ENCODE measurements at regions not wholly inside any gene's neighbourhood (a gene's known extent, or its start where the extent isn't known, plus 50 kb on each side); places are given as distances from the start of the nearest gene placed in this dataset.

DNA sequence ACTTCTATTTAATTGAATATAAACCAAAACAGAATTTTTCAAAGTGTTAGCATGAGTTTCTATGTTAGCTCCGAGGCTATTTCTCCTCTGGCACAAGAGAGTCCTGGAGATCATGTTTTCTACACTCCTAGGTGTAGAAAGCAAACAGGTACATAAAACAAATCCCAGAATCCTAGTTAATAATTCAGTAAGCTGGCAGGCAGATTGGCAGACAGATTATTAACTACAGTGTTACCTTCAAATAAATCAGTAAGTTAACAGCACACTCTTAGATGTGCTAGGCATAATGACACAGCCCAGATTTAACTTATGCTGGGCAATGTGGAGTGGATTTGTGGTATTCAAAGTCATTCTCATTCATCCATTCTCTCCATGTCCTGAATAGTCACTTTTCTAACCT, 282.8 kb upstream of the RPS23 start:
- H3K27me3 ChIP-seq (ENCODE audit: control insufficient read depth, insufficient read depth, low read length) = no peaks in the 10 kb centered on the region
- no peak overlapping the region for H3K4me3 ChIP-seq (ENCODE audit: low read depth, low read length)
- no peak for DNase-seq (ENCODE audit: low read depth in 4 of 6, low spot score in 6 of 6)
- H3K9me3 ChIP-seq (ENCODE audit: control insufficient read depth, insufficient read depth, low read length) = no peaks in the 10 kb centered on the region
- WGBS (ENCODE audit: insufficient coverage) = no CpG with 5 or more reads among the region's 1 CpG
- no peaks in the 10 kb centered on the region for H3K36me3 ChIP-seq (ENCODE audit: control insufficient read depth, insufficient read depth, low read length)
- no peaks in the 10 kb centered on the region for H3K4me1 ChIP-seq (ENCODE audit: control insufficient read depth, insufficient read depth, low read length)
- H3K27ac ChIP-seq (ENCODE audit: low read depth, low read length) = no peak overlapping the region

DNA sequence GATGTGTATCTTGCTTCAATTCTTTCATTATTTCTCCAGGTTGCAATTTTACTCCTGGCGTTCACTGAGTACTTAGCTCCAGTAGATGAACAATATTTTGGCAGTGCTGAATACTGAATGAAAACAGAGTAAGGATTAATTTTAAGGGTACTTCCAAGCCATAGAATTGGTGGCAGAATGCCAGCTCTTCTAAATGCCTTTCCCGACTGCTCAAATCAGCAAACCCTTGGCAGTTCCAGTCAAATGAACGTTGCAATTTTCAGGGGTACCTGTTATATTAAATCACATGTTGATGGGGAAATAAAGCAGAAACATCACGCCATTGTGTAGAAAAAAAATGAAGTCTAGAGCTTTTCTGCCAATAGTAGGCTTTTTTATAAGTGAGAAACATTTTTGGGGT, 282.4 kb upstream of the RPS23 start:
- peak in 3 of 6 donors; percentile 9 to 75 (median 41) for DNase-seq (ENCODE audit: low read depth in 4 of 6, low spot score in 6 of 6)
- 20% methylated on average over 2 of the region's 4 CpGs for WGBS (ENCODE audit: insufficient coverage)
- no peaks in the 10 kb centered on the region for H3K36me3 ChIP-seq (ENCODE audit: control insufficient read depth, insufficient read depth, low read length)
- H3K27ac ChIP-seq (ENCODE audit: low read depth, low read length) = no peak overlapping the region
- H3K9me3 ChIP-seq (ENCODE audit: control insufficient read depth, insufficient read depth, low read length) = no peaks in the 10 kb centered on the region
- no peaks in the 10 kb centered on the region for H3K27me3 ChIP-seq (ENCODE audit: control insufficient read depth, insufficient read depth, low read length)
- H3K4me1 ChIP-seq (ENCODE audit: control insufficient read depth, insufficient read depth, low read length) = no peaks in the 10 kb centered on the region
- H3K4me3 ChIP-seq (ENCODE audit: low read depth, low read length) = no peak overlapping the region

DNA sequence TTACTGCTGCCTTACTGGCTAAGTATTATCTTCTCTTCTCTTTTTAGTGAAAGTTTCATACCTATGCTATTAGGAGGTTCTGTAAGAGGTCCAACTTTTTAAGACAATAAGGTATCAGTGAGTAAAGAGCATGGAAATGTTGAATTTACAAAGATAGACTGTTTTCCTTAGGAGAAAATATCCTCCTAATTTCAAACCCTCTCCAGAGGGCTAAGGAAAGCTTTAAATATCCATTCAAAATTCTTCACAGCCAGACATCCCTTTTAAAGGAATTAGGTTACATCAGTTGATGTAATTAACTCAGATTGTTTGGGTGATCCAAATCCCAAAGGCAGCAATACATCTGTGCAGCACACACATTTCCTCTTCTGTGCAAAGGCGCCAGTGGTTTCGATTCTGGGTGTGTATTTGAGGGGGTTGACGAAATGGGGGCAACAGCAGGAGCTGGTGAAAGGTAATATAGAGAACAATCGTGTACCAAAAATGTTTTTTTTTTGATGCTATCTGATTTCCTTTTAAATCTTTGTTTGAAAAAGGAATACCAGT, 273.8 kb upstream of the RPS23 start:
- DNase-seq (ENCODE audit: low read depth in 4 of 6, low spot score in 6 of 6) = peak in 1 of 6 donors; percentile 69
- Histone ChIP-seq H3K9me3 (ENCODE audit: control insufficient read depth, insufficient read depth, low read length) (no peaks in the 10 kb centered on the region), H3K4me1 (ENCODE audit: control insufficient read depth, insufficient read depth, low read length) (no peaks in the 10 kb centered on the region), H3K27ac (ENCODE audit: low read depth, low read length) (no peak overlapping the region), H3K4me3 (ENCODE audit: low read depth, low read length) (no peak overlapping the region), H3K36me3 (ENCODE audit: control insufficient read depth, insufficient read depth, low read length) (no peaks in the 10 kb centered on the region), H3K27me3 (ENCODE audit: control insufficient read depth, insufficient read depth, low read length) (no peaks in the 10 kb centered on the region)
- WGBS (ENCODE audit: insufficient coverage) = no CpG with 5 or more reads among the region's 4 CpGs

DNA sequence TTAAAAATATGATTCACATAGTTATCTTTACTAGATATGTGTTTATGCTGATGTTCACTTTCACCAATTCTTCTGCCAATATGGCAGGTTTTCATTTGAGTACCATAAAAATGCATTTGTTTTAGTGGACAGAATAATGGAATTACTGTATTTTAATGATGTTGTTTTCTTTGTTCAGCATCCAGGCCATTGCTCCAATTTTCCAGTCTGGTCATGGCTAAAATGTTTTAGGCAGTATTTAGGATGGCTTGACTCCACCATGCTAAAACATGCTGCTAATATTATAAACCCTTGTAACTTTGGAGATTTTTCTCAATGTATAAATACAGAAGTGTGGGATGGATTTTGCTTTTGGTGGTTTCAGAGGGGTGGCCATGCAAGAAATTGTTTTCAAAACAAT, 273.0 kb upstream of the RPS23 start:
- H3K27me3 ChIP-seq (ENCODE audit: control insufficient read depth, insufficient read depth, low read length) = no peaks in the 10 kb centered on the region
- no peaks in the 10 kb centered on the region for H3K4me1 ChIP-seq (ENCODE audit: control insufficient read depth, insufficient read depth, low read length)
- no peaks in the 10 kb centered on the region for H3K36me3 ChIP-seq (ENCODE audit: control insufficient read depth, insufficient read depth, low read length)
- DNase-seq (ENCODE audit: low read depth in 4 of 6, low spot score in 6 of 6) = peak in 1 of 6 donors; percentile 33
- no peaks in the 10 kb centered on the region for H3K9me3 ChIP-seq (ENCODE audit: control insufficient read depth, insufficient read depth, low read length)
- no peak overlapping the region for H3K4me3 ChIP-seq (ENCODE audit: low read depth, low read length)
- H3K27ac ChIP-seq (ENCODE audit: low read depth, low read length) = no peak overlapping the region

DNA sequence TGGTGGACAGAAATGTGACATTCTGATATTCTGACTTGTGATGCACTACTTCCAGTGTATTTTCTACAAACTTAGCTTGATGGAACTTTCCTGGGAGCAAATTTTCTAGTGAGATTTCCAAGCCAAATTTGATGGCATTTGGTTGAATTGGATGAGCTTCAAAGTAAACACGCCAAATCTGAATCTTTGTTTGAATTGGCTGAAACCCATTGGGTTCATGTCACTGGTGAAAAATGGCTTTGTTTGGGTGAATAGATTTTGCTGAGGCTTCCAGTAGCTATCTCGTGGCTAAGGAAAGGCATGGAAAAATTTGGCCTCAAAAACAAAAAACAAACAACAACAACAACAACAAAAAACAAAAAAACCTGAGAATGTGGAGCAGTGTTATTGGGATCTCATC, 271.1 kb upstream of the RPS23 start:
- Histone ChIP-seq H3K27me3 (ENCODE audit: control insufficient read depth, insufficient read depth, low read length) (no peaks in the 10 kb centered on the region), H3K9me3 (ENCODE audit: control insufficient read depth, insufficient read depth, low read length) (no peaks in the 10 kb centered on the region)

DNA sequence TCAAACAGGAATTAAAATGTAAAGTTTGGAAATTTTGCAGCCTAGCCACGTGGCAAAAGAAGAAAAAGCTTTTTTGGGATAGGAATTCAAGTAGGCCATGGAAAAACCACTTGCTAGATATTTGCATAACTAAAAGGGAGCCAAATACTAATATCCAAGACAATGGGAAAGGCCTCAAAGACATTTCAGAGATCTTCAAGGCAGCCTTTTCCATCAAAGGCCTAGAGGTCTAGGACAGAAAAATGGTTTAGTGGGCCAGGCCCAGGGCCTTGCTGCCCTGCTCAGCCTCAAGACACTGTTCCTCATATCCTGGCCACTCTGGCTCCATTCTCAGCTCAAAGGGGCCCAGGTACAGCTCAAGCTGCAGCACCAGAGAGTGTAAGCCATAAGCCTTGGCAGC, 265.9 kb upstream of the RPS23 start:
- Histone ChIP-seq H3K4me3 (ENCODE audit: low read depth, low read length) (no peak overlapping the region), H3K27me3 (ENCODE audit: control insufficient read depth, insufficient read depth, low read length) (no peaks in the 10 kb centered on the region), H3K36me3 (ENCODE audit: control insufficient read depth, insufficient read depth, low read length) (no peaks in the 10 kb centered on the region), H3K27ac (ENCODE audit: low read depth, low read length) (no peak overlapping the region), H3K9me3 (ENCODE audit: control insufficient read depth, insufficient read depth, low read length) (no peaks in the 10 kb centered on the region), H3K4me1 (ENCODE audit: control insufficient read depth, insufficient read depth, low read length) (no peaks in the 10 kb centered on the region)
- WGBS (ENCODE audit: insufficient coverage) = no CpG with 5 or more reads among the region's 1 CpG
- DNase-seq (ENCODE audit: low read depth in 4 of 6, low spot score in 6 of 6) = no peak

More for the DNA sequence above, 271.1 kb upstream of the RPS23 start:
- Histone ChIP-seq H3K36me3 (ENCODE audit: control insufficient read depth, insufficient read depth, low read length) (no peaks in the 10 kb centered on the region), H3K27ac (ENCODE audit: low read depth, low read length) (no peak overlapping the region), H3K4me3 (ENCODE audit: low read depth, low read length) (no peak overlapping the region), H3K4me1 (ENCODE audit: control insufficient read depth, insufficient read depth, low read length) (no peaks in the 10 kb centered on the region)
- WGBS (ENCODE audit: insufficient coverage) = 50% methylated on average over 1 of the region's 2 CpGs
- no peak for DNase-seq (ENCODE audit: low read depth in 4 of 6, low spot score in 6 of 6)

DNA sequence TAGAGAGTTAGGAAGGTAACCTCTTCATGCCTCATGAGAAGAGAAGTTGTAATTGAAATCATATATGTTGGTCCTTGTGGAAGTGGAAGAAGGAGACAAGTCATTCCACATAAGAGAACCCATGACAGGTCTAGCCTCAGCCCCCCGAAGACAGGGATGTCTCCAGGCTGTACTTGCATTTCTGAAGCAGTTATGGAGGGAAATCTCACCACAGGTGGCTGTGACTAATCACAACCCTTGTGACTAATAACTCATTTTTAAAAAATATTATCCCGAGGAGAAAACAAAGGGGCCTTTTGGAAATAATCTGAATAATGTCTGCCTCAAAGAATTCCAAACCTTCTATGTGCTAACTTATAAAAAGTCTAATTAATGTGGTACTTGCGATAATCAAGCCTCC, 262.1 kb upstream of the RPS23 start:
- H3K27ac ChIP-seq (ENCODE audit: low read depth, low read length) = no peak overlapping the region
- no CpG with 5 or more reads among the region's 3 CpGs for WGBS (ENCODE audit: insufficient coverage)
- H3K9me3 ChIP-seq (ENCODE audit: control insufficient read depth, insufficient read depth, low read length) = no peaks in the 10 kb centered on the region
- no peak overlapping the region for H3K4me3 ChIP-seq (ENCODE audit: low read depth, low read length)
- no peak for DNase-seq (ENCODE audit: low read depth in 4 of 6, low spot score in 6 of 6)
- H3K27me3 ChIP-seq (ENCODE audit: control insufficient read depth, insufficient read depth, low read length) = no peaks in the 10 kb centered on the region
- H3K36me3 ChIP-seq (ENCODE audit: control insufficient read depth, insufficient read depth, low read length) = no peaks in the 10 kb centered on the region
- H3K4me1 ChIP-seq (ENCODE audit: control insufficient read depth, insufficient read depth, low read length) = peaks cover 6% of the 10 kb centered on the region

DNA sequence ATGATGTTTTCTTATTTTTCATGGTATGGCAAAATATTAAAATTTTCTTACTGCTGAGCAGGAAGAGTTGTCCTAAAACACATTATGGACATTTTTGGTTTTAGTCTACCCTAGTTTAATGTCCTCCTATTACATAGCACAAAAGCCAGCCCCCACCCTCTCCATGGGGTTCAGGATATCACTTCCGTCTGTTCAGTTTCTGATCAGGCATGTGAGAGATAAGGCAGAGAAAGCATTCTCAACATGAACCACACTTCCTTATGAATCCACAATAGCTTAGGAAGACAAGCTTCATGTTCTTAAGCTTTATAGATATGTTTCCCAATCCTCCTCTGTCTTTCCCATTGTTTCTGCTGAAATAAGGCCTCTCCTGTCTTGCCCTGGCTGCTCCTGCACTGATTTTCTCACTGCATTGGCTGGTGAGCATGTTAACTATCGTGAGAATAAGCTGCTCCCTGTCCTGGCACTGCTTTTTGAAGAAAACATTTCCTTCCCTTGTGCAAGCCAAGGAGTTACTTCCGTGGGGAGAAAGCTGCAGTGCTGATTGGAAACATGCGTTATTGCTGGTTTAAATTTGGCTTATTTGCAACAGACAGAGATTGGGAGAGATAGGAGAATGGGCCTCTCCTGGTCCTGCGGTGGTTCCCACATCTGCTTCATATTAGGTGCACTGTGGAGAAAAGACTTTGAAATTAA, 260.3 kb upstream of the RPS23 start:
- Histone ChIP-seq H3K27ac (ENCODE audit: low read depth, low read length) (peak overlapping the region; percentile 17), H3K36me3 (ENCODE audit: control insufficient read depth, insufficient read depth, low read length) (no peaks in the 10 kb centered on the region), H3K9me3 (ENCODE audit: control insufficient read depth, insufficient read depth, low read length) (no peaks in the 10 kb centered on the region), H3K27me3 (ENCODE audit: control insufficient read depth, insufficient read depth, low read length) (no peaks in the 10 kb centered on the region), H3K4me3 (ENCODE audit: low read depth, low read length) (no peak overlapping the region), H3K4me1 (ENCODE audit: control insufficient read depth, insufficient read depth, low read length) (peaks cover 6% of the 10 kb centered on the region)
- peak in 1 of 6 donors; percentile 38 for DNase-seq (ENCODE audit: low read depth in 4 of 6, low spot score in 6 of 6)
- 59% methylated on average over 4 of the region's 5 CpGs for whole genome bisulfite sequencing (ENCODE audit: insufficient coverage)

DNA sequence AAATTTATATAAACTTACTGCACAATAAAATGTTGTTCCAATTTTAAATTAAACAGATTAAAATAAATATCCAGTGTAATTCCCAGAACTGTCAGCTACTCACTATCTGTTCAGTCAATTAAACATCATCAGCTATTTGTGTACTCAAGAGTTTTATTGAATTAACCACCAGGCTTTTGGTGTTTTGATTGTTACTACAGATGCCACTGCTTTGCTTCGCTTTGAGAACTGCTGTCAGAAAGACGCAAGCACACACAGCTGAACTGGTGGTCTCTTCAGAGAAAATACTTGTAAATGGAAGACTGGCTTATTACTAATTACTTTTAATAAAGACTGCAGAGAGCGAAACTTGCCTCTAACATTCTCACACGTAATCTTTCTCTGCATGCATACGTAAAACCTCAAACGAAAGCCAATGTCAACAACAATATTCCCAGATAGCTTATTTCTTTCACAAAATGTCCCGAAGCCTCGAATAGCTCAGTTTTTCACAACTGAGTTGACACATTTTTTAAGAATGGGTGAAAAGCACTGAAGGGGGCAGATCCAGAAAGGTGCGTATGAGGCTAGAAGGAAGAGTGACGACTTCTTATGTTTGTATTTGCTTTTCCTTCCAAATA, 259.6 kb upstream of the RPS23 start:
- Histone ChIP-seq H3K27ac (ENCODE audit: low read depth, low read length) (peak overlapping the region; percentile 17), H3K27me3 (ENCODE audit: control insufficient read depth, insufficient read depth, low read length) (no peaks in the 10 kb centered on the region), H3K36me3 (ENCODE audit: control insufficient read depth, insufficient read depth, low read length) (no peaks in the 10 kb centered on the region), H3K4me3 (ENCODE audit: low read depth, low read length) (no peak overlapping the region), H3K9me3 (ENCODE audit: control insufficient read depth, insufficient read depth, low read length) (no peaks in the 10 kb centered on the region), H3K4me1 (ENCODE audit: control insufficient read depth, insufficient read depth, low read length) (peaks cover 6% of the 10 kb centered on the region)
- DNase-seq (ENCODE audit: low read depth in 4 of 6, low spot score in 6 of 6) = peak in 1 of 6 donors; percentile 82
- WGBS (ENCODE audit: insufficient coverage) = 79% methylated on average over 5 of the region's 10 CpGs

DNA sequence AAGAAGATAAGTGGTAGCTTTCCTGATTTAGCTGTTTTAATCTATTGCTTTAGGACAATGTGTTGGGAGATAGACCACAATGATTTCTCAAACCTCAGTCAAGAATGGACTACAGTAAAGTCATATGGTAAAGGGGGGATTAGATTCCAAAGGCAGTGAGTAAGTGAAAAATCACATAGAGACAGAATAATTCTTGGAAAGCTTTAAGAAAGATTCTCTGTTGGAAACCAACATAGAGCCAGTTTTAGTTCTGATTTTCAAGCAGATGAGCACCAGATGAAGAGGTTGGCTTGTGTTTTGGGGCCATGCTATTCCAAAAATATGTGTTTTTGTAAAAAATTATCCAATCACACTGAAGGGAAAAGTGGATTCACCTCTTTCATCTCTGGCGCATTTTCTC, 256.8 kb upstream of the RPS23 start:
- H3K4me1 ChIP-seq (ENCODE audit: control insufficient read depth, insufficient read depth, low read length) = peaks cover 6% of the 10 kb centered on the region
- H3K9me3 ChIP-seq (ENCODE audit: control insufficient read depth, insufficient read depth, low read length) = no peaks in the 10 kb centered on the region
- H3K36me3 ChIP-seq (ENCODE audit: control insufficient read depth, insufficient read depth, low read length) = no peaks in the 10 kb centered on the region
- H3K27ac ChIP-seq (ENCODE audit: low read depth, low read length) = no peak overlapping the region
- no peak overlapping the region for H3K4me3 ChIP-seq (ENCODE audit: low read depth, low read length)
- DNase-seq (ENCODE audit: low read depth in 4 of 6, low spot score in 6 of 6) = peak in 1 of 6 donors; percentile 18
- no peaks in the 10 kb centered on the region for H3K27me3 ChIP-seq (ENCODE audit: control insufficient read depth, insufficient read depth, low read length)
- no CpG with 5 or more reads among the region's 1 CpG for WGBS (ENCODE audit: insufficient coverage)
